HL-60/S4 (cell line): ENCODE measurements at regions not wholly inside any gene's neighbourhood (a gene's known extent, or its start where the extent isn't known, plus 50 kb on each side); places are given as distances from the start of the nearest gene placed in this dataset.
"Not testable (repeated sequence)": the region's sequence is repeated elsewhere in the genome, so short reads cannot be mapped to it uniquely, and the experiment has no call there.

Source experiments
- in situ Hi-C: fragments of 300-500 bp; cut with MboI; formaldehyde crosslinking; loops from 2 replicates; pipeline ENCODE4 v1.14.3; 2022; ENCODE audit warnings: low sequenced_read_pairs

DNA sequence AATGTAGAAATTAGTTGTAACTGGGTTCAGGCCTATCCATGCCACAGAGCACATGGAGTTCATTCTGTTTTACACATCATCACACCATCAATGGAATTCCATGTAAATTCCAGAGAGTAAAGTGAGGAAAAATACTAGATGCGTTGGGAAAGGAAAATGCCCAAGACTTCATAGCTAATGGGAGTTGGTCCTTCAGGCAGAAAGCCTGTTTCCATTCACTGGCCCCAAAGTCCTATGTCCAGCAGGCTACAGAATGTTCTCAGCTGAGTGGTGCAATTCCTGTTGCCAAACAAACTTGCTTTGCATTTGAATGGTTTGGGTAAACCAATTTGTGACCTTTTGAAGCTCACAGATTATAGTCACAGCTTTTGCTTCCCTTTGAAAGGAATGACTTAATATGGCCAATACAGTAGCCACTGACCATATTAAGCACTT is 164.6 kb upstream of the PFN2 start:
- in situ Hi-C loops: no loop called here

DNA sequence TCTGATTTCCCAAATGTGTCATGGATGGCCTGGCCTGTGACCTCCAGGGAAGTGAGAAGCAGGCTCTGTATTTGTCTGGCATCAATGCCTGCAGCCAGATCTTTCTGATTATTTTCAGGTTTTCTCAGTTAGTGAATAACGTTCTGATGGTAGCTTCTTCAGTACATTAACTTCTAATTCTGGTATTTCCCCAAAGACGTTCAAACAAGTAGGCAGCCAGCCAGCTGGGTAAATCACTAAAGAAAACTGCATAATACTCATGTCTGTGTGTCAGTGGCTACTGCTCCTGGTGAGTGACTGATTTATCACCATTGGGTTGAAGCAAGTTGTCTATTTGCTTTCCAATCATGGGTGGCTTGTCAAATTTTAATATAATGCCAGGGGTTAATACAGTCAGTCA is 162.6 kb upstream of the PFN2 start:
- in situ Hi-C loops: no loop called here

DNA sequence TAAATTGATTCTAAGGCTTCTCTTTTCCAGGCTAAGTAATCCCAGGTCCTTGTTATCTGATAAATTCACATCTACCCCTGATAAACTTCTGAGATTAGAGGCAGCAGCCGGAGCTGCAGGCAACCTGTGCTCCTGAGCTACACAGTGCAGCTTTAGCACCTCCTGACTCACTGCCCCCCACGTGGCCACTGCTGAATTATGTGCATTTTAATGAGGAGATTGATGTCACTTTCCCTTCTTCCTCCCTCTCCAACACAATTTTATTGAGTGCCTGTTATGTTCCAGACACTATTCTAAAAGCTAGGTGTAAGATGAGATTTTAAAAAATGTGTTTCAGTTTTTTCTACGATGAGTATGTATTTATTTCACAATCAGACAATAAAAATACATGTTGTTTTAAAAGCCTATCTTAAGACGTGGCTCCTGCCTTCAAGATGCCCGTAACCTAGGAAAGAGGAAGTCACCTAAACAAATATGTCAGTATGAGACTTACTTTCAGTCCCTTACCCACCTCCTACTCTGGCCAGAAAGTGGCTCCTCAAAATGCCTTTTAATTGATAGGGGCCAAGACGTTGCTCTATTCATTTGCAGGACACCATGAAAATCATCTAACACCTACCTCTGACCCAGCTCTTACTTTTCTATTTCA is 161.5 kb upstream of the PFN2 start:
- in situ Hi-C loops: no loop called here

DNA sequence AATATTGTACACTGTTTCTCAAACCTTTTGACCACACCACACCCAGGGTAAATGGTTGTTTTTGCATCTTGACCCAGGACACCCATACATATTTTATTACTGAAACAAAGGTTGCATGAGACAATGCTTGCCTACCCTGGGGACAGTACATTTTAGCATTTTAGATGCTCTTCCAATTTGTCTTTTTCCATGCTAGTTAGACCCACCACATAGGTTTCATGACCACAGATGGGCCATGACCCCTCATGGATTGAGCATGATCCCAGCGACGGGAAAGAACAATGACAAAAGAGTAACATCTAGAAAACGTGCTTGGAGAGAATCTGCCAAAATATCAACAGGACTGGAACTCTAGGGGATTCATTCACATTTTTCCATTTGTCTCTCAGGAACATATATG is 161.0 kb upstream of the PFN2 start:
- in situ Hi-C loops: no loop called here

DNA sequence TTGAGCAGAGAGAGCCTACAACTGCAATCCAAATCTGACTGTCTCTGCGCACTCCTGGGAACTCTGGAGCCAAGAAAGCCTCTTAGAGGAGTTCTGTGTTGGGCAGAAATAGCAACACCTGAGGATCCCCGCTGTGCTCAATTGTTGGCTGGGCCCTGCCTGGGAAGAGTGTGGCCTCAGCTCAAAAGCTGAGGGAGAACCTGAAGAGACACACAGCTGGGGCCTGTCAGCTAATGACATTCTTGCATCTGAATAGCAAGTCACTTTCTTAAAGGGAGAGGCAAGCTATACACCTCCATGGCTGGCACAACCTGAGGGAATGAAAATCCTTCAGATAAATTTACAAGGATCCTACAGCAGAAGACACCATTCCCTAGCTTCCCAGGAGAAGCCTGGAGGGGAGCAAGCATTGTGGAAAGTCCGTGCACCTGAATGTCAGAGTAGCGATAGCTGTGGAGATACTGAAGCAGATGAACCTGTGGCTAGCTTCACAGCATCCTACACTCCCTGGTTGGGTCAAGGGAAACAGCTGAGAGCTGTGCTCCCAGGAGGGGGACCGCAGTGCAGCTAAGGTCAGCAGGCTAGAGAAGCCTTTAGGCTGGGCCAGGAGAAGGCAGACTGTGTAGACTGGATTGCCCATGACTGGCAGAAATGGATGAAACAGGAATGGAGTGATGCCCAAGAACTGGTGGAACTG is 159.9 kb upstream of the PFN2 start:
- in situ Hi-C loops: no loop called here

DNA sequence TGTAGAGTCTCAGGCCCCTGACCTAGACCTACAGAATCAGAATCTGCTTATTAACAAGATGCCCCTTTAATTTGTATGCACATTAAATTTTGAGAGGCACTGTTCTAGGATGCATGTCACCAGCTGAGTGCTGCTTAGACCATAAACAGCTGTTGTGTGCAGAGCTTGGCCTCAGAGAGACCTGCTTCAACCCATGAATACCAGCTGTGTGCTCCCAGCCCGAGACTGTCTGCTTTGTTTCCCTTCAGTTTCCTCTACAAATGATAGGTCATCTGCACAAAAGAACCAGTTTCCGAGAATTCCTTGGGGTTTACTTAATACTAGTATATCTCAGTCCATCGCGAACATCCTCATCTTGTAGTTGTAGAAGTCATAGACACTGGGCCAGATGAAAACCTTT is 158.5 kb upstream of the PFN2 start:
- in situ Hi-C loops: no loop called here

DNA sequence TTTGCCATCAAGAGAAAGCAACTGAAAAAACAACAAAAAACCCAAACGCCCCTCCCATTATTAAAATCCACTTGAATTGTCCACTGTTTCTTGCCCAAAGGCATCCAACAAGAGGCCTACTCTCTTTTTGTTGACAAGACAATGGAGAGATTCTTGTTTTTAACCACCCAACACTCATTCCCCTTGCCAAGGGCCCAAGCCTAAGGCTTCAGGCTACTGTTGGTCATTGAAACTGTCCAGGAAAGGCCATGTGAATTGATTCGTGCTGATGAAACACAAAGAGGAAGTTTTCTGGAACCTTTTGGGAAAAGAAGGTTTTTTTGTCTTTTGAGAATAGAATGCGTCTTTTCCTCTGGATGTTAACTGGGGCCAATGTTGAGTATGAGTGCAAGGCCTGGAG is 157.4 kb upstream of the PFN2 start:
- in situ Hi-C loops: no loop called here

DNA sequence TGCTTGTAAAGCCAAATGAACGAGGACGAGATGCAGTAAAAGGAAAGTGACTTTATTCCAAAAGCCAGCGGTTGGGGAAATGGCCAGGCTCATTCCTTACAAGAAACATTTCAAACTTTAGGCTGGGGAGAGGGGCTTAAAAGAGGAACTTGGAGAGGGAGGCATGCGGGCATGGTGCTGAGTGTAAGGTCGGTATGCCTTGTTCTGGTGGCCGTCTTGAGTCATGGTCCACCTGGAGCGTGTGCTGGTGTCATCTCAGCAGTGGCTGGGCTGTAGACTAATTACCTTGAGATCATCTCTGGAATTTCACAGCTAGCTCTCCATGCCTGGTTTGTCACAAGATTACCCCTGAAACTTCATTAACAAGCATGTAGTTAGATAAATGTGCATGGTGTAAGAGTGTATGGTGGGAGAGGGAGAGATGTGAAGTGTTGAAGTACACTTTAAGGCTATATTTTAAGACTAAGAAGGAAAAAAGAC is 156.4 kb upstream of the PFN2 start:
- in situ Hi-C loops: no loop called here

DNA sequence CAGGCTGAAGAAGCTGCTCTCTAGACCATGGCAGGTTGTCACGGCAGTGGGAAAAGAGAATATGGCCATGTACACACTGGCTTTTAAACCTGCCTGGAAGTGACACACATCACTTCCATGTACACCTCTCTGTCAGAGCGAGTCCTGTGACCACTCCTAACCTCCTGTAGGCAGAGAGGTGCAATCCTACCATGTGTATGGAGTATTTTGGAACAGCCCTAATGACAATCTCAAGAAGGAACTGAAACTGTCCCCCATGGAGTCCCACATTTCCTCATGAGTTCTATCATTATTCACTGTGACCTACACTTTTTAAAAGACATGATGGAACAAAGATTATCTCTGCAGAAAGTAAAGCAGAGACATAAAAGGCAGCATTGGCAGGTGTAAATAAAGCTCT is 153.4 kb upstream of the PFN2 start:
- in situ Hi-C loops: no loop called here

DNA sequence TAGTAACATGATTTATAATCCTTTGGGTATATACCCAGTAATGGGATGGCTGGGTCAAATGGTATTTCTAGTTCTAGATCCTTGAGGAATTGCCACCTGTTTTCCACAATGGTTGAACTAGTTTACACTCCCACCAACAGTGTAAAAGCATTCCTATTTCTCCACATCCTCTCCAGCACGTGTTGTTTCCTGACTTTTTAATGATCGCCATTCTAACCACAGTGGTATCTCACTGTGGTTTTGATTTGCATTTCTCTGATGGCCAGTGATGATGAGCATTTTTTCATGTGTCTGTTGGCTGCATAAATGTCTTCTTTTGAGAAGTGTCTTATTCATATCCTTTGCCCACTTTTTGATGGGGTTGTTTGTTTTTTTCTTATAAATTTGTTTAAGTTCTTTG is 152.6 kb upstream of the PFN2 start:
- in situ Hi-C loops: not testable (repeated sequence)

DNA sequence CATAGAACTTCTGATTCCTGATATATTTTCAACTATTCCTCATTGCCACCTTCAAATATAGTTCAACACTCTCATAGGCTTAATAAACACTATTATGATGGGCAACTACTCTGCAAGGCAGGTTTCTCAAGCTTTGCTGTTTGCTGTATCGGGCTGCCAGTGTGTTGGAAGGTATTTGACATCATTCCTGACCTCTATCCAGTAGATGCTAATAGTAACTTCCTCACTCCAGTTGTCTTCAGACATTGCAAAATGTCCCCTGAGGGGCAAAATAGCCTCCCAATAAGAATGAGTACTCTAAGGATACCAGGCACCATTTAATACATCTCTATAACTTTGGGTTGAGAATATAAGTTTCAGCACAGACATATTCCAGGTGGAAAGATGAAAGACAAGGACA is 147.5 kb upstream of the PFN2 start:
- in situ Hi-C loops: no loop called here

DNA sequence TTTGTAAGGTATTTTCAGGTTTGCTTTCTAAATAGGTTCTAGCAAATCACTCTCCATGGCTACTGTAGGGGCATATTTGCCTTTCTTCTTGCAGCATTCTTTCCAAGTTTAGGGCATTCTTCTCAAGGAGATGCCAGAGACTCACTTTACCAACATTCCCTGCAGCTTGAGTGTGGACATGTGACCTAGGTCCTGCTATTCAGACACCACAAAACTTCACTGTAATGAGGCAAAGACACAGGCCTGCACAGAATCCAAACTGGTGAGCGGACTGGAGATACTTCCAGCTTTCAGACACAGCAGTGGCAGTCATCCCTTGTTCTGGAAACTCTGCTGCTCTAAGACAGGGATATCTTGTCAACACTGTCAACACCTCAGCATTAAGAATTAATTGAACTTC is 146.4 kb upstream of the PFN2 start:
- in situ Hi-C loops: no loop called here

DNA sequence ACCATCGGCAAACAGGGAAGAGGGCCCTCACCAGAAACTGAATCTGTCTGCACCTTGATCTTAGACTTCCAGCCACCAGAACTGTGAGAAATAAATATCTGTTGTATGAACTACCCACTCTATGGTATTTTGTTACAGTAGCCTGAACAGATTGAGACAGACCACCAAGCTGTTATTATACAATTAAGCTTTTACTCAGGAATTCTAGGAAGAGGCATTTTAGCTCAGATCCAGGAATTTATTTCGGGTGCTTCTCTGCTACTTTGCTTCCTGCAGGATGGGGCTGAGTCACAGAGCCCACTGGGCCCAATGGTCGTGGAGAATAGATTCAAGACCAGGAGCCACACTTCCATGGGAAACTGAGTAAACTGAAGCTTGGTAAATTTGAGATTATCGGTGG is 145.5 kb upstream of the PFN2 start:
- in situ Hi-C loops: no loop called here

DNA sequence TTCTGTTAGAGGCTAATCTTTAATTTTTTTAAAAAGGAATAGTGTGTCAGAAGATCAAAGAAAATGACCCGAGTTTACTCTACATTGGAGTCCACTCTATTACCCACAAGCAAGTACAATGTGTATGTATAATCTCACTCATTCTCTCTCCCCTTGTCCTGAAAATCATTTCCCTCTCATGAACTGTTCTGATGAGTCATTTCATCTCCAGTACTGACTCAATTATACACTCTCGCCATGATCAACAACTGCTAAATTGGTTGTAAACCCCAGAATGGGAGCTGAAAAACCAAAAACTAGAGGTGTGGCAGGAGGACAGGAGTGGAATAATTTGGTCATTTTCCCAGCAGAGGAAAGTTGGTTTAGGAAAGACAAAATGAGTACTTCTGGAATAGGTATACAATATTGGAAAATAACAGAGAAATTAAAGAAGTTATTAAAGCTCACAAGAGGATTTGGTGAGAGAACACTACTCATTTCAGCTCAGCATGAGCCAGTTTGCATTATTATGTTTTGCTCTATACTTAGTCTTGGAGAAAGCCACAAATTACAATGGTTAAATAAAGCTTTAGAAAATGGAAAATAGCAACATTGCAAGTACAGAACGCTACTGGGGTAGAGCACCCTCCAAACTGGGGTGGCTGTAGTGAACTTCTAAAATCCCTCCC is 144.3 kb upstream of the PFN2 start:
- in situ Hi-C loops: no loop called here

DNA sequence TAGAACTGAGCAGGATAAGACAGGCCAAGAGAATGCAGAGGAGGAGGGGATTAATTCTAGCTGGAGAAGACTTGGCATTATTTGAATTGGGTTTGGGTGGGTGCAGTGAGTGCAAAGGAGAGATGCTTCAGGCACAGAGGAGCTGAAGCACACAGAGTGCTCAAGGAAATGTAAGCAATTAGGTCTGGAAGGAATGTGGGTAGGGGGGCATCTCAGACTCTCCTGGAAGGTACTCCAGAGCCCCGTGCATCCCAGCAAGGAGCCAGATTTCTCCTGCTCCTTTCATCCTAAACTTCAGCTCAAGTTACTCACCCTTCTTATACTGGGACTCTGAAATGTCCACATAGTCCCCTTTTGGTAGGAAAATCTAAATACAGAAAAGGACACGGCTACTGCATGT is 143.6 kb upstream of the PFN2 start:
- in situ Hi-C loops: no loop called here

DNA sequence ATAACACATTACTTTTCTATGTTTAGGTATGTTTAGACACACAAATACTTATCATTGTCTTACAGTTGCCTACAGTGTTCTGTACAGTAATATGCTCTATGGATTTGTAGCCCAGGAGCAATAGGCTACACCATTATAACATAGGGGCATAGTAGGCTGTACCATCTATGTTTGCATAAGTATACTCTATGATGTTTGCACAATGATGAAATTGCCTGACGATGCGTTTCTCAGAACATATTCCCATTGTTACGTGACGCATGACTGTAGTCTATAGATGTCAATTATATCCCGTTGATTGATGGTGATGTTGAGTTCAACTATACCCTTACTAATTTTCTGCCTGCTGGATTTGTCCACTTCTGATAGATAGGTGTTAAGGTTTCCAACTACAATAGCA is 139.4 kb upstream of the PFN2 start:
- in situ Hi-C loops: no loop called here

DNA sequence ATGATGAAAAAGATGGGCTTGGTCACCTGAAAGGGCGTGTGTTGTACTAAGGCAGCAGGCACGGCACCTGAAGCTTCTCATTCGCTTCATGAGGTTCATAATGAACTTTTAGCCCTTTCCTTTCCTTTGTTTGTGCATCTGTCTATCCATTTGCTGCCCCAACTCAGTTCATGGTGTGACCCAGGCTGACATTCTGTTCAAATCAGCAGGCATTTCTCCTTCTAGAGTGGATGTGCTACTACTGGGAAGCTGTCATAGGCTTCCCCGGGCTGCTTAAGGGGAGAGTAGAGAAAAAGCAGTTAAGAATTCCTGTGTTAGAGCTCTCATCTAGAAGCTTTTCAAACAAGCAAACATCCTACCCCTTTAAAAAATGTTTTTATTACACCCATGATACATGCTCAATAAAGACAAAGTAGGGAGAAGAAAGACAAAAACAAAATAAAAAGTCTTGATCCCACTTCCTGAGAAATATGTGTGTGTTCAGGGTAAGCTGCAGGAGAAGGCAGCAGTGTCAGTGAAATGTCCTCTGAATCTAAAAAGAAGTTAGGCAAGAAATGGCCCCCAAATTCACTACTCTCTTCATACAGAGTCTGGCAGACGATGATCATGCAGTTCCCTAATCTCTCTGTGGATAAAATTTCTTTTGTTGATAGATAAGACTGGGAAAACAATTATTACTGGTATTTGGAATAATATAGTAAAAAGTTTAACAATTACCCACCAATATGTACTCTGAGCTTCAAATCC is 136.9 kb upstream of the PFN2 start:
- in situ Hi-C loops: no loop called here

DNA sequence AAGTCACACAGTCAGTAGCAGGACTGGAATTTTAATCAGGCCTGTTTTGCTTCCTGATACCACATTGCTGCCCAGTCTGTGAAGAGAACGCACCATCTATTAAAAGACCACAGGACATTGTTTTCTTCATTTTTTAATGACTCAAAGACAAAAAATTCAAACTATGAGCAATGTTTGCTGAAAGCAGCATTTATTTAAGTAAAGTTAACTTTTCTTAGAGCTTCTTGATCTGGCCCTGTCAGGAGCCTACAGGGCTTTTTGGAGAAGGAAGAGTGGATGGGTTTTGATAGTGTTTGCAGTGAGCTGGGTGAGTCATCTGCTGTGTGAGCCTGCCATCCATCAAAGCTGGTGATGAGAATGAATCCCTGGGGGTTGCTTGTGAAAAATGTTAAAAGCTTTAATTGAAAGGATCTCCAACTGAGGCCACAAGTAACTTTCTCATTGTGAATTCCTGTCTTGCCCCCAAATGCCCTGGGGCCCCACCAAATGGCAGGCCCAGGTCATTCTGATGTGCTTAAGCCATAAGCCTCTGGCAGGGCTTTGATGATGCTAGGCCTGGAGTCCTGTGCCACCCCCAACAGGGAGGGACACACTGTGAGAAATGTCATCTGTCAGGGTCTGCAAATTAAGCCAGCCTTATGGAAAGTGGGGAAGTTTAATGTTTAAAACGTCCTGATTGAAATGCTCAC is 136.2 kb upstream of the PFN2 start:
- in situ Hi-C loops: no loop called here

DNA sequence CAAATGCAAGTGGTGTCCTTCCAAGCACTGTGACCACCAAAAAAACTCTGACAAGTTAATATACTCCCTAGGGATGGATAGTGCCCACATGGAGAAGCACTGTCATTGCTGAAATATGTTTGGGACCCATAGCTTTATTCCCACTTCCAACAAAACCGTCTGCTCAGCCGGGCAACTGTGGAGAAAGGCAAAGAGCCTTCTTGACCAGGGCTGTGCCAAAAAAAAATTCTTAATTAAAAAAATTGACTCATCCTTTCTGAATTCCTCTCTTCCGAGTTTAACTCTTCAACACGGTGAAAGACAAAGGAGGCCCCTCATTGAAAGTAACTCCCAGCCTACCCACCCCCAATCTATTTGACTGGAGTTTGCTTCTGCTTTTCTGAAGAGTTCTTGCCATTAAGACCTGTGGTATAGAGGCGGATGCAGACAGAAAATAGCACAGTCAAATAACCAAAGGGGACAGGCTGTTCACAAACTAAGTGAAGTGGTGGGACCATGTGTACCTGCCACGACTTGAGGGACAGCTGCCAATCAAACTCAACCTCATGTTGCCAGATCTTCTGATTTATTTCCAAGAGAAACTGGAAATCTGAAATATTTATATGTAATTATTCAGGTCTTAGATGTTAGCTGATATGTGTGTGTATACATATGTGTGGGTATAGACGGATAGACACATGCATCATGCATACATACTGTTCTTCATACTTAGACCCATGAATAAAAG is 135.4 kb upstream of the PFN2 start:
- in situ Hi-C loops: no loop called here

DNA sequence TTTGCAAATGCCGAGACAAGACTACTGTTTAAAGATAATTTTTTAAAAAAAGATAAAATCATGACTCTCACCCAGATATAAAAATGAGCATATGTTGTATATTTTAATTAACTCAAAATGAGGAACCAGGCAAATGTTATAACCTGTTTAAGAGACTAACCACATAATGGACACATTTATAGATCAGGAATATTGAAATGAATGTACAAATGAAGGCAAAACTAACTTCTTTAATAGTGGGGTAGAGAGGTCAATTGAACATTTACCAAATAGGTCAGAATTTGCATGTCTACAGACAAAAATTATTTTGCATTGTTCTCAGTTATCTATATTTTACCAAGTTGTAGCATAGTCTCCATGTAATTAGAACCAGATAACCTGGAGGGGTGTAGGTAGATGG is 134.3 kb upstream of the PFN2 start:
- in situ Hi-C loops: no loop called here
